Liver (tissue), 3 donors: ENCODE measurements at regions not wholly inside any gene's neighbourhood (a gene's known extent, or its start where the extent isn't known, plus 50 kb on each side); places are given as distances from the start of the nearest gene placed in this dataset.

Experiments used
- FOXA1 ChIP-seq: IDR thresholded peaks from 2 replicates; pipeline ENCODE4 v1.6.1; 2016; ENCODE audit warnings: antibody characterized with exemption
- RAD21 ChIP-seq, 2 donors: IDR thresholded peaks; 2 replicates each; pipeline ENCODE4 v1.6.1; 2016; ENCODE audit warnings: antibody characterized with exemption in 2 of 2, mild to moderate bottlenecking in 2 of 2
- SP1 ChIP-seq: IDR thresholded peaks from 2 replicates; pipeline ENCODE4 v1.6.1; 2018; ENCODE audit warnings: antibody characterized with exemption, mild to moderate bottlenecking
- TAF1 ChIP-seq: conservative IDR thresholded peaks from 2 replicates; pipeline ENCODE4 v1.6.1; 2016; ENCODE audit warnings: antibody characterized with exemption, mild to moderate bottlenecking
- YY1 ChIP-seq: IDR thresholded peaks from 2 replicates; pipeline ENCODE4 v1.6.1; 2016; ENCODE audit warnings: antibody characterized with exemption, mild to moderate bottlenecking
- TF ChIP-seq, protein P1 (sequence below): fragments of 150-350 bp; IDR thresholded peaks from 2 replicates; pipeline ENCODE4 v1.5.1; 2017; ENCODE audit warnings: improper control_type of control experiment, low read depth, low read length; ENCODE audit not compliant: missing input control
- TF ChIP-seq, protein P2 (sequence below): IDR thresholded peaks from 2 replicates; pipeline ENCODE4 v1.6.1; 2016; ENCODE audit warnings: antibody characterized with exemption, mild to moderate bottlenecking
- TF ChIP-seq, protein P3 (sequence below): IDR thresholded peaks from 2 replicates; pipeline ENCODE4 v1.6.1; 2016; ENCODE audit warnings: antibody characterized with exemption
- TF ChIP-seq, protein P4 (sequence below): IDR thresholded peaks from 2 replicates; pipeline ENCODE4 v1.6.1; 2016; ENCODE audit warnings: antibody characterized with exemption
- TF ChIP-seq, protein P5 (sequence below): IDR thresholded peaks from 2 replicates; pipeline ENCODE4 v1.6.1; 2016; ENCODE audit warnings: antibody characterized with exemption
- donor health status: healthy.
- donor health status: healthy.

DNA sequence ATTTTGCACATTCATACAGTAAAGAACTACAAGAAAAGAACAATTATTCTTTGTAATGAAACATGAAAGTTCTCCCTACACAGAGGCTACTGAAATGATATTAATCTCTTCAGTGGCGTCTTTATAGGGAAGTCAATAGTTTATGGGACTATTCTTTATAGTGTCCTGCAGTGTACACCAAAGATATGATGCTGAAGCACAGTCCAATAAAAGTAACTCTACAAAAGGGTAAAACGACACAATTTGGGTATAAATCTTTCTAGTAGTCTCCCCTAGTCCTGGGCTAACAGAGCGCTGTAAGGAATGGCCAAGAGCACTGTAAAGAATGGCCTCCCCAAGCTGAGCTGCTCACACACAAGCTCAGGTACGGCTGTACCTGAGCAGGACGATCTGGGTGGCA, 101.1 kb upstream of the FUNDC1 start:
- TF ChIP-seq, protein P1, sequence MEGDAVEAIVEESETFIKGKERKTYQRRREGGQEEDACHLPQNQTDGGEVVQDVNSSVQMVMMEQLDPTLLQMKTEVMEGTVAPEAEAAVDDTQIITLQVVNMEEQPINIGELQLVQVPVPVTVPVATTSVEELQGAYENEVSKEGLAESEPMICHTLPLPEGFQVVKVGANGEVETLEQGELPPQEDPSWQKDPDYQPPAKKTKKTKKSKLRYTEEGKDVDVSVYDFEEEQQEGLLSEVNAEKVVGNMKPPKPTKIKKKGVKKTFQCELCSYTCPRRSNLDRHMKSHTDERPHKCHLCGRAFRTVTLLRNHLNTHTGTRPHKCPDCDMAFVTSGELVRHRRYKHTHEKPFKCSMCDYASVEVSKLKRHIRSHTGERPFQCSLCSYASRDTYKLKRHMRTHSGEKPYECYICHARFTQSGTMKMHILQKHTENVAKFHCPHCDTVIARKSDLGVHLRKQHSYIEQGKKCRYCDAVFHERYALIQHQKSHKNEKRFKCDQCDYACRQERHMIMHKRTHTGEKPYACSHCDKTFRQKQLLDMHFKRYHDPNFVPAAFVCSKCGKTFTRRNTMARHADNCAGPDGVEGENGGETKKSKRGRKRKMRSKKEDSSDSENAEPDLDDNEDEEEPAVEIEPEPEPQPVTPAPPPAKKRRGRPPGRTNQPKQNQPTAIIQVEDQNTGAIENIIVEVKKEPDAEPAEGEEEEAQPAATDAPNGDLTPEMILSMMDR, result no peak
- TF ChIP-seq TAF1 (no peak), RAD21 (IDR thresholded peaks at IDR 0.05) (no peak), SP1 (no peak), FOXA1 (no peak), YY1 (no peak)
- TF ChIP-seq, protein P2, sequence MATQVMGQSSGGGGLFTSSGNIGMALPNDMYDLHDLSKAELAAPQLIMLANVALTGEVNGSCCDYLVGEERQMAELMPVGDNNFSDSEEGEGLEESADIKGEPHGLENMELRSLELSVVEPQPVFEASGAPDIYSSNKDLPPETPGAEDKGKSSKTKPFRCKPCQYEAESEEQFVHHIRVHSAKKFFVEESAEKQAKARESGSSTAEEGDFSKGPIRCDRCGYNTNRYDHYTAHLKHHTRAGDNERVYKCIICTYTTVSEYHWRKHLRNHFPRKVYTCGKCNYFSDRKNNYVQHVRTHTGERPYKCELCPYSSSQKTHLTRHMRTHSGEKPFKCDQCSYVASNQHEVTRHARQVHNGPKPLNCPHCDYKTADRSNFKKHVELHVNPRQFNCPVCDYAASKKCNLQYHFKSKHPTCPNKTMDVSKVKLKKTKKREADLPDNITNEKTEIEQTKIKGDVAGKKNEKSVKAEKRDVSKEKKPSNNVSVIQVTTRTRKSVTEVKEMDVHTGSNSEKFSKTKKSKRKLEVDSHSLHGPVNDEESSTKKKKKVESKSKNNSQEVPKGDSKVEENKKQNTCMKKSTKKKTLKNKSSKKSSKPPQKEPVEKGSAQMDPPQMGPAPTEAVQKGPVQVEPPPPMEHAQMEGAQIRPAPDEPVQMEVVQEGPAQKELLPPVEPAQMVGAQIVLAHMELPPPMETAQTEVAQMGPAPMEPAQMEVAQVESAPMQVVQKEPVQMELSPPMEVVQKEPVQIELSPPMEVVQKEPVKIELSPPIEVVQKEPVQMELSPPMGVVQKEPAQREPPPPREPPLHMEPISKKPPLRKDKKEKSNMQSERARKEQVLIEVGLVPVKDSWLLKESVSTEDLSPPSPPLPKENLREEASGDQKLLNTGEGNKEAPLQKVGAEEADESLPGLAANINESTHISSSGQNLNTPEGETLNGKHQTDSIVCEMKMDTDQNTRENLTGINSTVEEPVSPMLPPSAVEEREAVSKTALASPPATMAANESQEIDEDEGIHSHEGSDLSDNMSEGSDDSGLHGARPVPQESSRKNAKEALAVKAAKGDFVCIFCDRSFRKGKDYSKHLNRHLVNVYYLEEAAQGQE, result no peak
- TF ChIP-seq, protein P3, sequence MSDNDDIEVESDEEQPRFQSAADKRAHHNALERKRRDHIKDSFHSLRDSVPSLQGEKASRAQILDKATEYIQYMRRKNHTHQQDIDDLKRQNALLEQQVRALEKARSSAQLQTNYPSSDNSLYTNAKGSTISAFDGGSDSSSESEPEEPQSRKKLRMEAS, result no peak
- TF ChIP-seq, protein P4, sequence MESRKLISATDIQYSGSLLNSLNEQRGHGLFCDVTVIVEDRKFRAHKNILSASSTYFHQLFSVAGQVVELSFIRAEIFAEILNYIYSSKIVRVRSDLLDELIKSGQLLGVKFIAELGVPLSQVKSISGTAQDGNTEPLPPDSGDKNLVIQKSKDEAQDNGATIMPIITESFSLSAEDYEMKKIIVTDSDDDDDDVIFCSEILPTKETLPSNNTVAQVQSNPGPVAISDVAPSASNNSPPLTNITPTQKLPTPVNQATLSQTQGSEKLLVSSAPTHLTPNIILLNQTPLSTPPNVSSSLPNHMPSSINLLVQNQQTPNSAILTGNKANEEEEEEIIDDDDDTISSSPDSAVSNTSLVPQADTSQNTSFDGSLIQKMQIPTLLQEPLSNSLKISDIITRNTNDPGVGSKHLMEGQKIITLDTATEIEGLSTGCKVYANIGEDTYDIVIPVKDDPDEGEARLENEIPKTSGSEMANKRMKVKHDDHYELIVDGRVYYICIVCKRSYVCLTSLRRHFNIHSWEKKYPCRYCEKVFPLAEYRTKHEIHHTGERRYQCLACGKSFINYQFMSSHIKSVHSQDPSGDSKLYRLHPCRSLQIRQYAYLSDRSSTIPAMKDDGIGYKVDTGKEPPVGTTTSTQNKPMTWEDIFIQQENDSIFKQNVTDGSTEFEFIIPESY, result no peak
- TF ChIP-seq, protein P5, sequence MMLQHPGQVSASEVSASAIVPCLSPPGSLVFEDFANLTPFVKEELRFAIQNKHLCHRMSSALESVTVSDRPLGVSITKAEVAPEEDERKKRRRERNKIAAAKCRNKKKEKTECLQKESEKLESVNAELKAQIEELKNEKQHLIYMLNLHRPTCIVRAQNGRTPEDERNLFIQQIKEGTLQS, result no peak
